A204.1 (cell line): ENCODE measurements at regions not wholly inside any gene's neighbourhood (a gene's known extent, or its start where the extent isn't known, plus 50 kb on each side); places are given as distances from the start of the nearest gene placed in this dataset.
"Not testable (repeated sequence)": the region's sequence is repeated elsewhere in the genome, so short reads cannot be mapped to it uniquely, and the experiment has no call there.

ENCODE experiments used
- FAIRE-seq: peaks from 2 replicates; lab custom pipeline; 2012; peaks lifted over from hg19 to GRCh38; lab: Jason Lieb, UNC

DNA sequence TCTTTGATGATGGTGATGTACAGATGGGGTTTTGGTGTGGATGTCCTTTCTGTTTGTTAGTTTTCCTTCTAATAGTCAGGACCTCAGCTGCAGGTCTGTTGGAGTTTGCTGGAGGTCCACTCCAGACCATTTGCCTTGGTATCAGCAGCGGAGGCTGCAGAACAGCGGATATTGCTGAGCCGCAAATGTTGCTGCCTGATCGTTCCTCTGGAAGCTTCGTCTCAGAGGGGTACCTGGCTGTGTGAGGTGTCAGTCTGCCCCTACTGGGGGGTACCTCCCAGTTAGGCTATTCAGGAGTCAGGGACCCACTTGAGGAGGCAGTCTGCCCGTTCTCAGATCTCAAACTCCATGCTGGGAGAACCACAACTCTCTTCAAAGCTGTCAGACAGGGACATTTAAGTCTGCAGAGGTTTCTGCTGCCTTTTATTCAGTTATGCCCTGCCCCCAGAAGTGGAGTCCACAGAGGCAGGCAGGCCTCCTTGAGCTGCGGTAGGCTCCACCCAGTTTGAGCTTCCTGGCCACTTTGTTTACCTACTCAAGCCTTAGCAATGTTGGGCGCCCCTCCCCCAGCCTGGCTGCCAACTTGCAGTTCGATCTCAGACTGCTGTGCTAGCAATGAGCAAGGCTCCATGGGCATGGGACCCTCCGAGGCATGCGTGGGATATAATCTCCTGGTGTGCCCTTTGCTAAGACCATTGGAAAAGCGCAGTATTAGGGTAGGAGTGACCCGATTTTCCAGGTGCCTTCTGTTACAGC, 264.5 kb downstream of the MATN1 start:
- FAIRE-seq = not testable (repeated sequence)

DNA sequence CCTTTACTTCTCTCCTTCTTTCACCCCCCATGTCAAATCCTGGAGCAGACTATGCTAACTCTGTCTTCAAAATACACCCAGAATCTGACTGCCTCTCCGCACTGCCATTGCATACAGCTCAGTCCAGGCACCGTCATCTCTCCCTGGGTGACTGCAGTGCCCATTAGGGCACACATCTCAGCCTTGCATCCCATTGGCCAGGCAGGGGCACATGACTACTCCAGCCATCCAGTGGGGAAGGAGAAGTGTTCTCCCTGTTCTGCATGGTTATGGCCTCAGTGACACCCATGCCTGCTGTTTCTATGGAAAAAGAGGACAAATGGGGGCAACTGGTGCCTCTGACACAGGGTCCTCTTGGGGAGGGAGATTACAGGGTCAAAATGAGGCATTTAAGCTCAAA, 270.5 kb downstream of the MATN1 start:
- FAIRE-seq = no peak

DNA sequence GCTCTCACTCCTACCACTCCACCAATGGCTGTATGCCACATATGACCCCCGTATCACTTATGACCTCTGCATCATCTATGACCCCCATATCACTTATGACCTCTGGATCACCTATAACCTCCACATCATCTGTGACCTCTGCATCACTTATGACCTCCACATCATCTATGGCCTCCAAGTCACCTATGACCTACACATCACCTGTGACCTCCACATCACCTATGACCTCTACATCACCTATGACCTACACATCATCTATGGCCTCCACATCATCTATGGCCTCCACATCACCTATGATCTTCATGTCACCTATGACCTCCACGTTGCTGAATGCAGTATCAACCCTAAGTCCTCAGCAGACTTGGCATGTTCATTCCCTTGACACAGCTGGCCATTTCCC, 271.2 kb downstream of the MATN1 start:
- FAIRE-seq = no peak

DNA sequence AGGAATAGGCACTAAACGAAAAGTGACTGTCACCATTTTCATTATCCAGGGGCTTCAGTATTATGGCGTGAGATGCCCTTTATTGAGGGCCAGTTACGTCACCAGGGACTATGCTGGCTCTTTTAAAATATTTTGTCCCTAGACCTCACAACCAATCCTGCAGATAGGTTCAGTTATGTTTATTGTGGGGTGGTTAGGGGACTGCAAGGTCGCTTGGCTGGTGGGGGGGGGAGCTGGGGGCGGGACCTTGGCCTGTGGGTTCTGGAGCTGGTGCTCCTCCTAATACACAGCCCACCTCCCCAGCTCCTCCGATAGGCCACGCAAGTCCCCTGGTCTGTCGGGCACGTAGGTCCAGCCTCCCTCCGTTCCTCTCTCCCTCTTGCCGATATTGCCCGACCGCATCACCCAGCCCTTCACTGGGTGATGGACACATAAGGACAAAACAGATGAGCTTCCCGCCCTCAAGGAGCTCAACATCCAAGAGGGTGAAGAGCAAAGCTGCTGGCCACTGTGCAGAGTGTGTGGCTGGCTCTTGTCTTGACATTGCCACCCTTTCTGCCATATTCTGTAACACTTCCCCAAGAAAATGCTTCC, 271.8 kb downstream of the MATN1 start:
- no peak for FAIRE-seq

DNA sequence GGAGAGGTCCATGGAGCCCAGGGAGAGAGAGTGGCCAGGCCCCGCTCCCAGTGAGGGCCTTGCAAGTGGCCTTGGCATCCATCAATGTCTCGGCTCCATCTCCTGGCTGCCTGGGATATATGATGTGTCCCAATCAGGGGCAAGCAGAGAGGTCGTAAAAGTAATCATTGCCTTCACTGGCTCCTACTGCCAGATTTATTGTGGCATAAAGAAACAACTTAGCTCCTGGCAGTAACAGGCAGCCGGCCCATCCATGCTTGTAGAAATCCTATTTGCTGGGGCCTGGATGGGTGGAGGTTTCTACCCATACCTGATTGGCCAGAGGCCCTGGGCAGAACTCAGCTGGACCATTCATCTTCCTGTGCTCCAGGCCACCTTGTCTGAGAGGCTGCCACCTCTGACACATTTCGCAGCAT, 272.6 kb downstream of the MATN1 start:
- no peak for FAIRE-seq

DNA sequence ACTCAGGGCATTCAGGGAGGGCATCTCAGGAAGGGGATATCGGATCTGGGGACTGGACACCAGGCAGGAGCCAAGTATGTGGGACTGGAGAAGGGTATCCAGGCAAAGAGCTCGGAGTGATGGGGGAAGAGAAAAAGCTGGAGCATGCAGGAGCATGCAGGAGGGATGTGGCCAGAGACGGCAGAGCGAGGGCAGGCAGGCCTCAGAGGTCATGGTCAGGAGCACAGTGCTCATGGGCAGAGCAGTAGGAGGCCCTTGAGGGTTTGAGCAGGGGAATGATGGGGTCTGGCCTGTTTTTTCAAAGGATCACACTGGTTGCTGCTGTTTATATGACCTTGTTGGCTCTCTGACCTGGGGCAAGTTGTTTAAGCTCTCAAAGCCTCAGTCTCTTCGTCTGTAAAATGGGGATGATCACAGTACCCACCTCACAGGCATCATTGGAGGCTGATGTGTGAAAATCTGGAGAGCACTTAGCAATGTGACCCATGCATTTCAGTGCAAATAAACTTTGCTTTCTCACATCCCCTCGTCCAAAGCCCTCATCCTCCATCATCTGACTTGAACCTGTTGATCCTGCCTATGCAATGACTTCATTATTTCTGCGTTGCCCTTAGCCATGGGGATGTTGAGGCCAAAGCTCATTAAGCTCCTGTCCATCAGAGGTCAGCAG, 273.1 kb downstream of the MATN1 start:
- FAIRE-seq = no peak

DNA sequence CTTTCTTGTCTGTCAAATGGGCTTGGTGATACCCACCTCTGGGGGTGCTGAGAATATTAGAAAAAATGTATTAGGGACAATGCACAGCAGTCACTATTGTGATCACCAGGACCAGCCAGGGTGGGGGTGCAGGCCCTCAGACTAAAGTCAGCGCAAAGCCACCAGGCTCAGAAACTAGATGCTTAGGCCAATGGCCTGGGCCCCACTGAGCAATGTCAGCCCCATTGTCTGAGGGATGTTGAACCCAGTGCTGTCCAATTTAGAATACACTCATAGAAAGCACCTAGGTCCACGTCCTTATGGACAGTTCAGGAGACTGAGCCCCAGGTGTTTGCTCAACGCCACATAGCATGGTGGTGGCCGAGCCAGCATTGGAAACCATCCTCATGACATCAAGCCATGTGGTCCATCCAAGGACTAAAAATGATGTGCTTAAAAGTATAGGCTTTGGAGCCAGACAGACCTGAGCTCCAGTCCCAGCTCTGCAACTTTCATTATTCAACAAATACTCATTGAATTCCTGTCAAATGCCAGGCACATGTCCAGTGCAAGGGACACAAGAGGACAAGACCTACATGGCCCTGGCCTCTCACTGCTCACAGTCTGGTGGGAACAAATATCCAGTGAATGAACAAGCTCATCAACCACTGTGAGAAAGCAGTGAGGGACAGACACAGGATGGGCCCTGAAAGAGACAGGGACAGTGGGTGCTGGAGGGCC, 273.8 kb downstream of the MATN1 start:
- no peak for FAIRE-seq

DNA sequence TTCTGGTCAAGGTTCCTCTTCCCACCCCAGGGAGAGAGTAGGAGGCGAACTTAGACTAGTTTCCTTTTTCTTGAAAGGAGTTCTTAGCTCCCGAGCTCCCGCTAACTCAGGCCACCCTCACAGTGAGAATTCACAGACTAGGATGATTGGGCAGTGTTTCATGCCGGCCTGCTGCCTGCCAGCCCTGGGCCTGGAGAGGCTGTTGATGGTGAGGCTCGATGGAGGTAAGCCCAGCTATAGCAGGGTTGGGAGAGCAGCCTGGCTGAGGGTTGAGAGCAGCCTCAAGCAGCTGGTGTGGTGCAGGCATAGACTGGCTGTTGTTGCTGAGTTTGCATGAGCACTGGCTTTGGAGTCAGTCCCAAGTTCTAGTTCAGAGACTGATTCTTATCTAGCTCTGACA, 274.4 kb downstream of the MATN1 start:
- FAIRE-seq = no peak

DNA sequence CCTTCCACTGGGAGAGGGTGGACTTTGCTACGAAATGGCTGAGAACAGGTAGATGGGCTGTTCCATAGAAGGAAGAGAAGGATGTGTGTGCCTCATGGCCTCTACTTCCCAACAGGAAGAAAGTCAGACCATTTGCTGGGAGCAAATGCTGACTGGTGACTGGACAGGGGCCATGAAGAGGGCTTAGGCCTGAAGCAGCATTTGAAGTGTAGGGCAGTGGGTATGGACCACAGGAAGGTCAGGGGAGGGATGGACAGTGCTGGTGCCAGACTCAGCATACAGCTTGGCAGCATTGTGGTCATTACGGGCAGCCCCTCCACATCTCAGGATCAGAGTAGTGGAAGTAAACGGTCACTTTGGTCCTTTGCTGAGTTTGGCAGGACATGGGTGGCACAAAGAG, 275.7 kb downstream of the MATN1 start:
- FAIRE-seq = no peak

DNA sequence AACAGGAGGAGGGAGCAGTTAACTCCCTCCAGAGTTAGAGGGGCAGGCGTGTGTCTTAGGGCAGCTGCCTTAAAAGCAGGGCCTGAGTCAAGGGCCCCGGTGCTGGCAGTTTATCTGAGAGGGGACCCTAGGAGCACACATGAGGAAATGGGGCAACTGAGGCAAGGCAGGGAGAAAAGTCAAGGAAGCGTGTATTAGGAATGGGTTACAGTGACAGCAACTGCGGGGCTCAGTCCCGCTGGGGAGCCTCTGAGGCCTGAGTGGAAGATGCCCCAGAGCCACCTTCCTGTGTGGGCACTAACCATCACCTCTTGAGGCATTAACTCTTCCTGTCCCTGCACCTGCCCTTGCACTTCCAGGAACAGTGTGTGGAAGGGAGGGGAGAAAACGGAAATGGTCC, 276.3 kb downstream of the MATN1 start:
- FAIRE-seq = no peak

DNA sequence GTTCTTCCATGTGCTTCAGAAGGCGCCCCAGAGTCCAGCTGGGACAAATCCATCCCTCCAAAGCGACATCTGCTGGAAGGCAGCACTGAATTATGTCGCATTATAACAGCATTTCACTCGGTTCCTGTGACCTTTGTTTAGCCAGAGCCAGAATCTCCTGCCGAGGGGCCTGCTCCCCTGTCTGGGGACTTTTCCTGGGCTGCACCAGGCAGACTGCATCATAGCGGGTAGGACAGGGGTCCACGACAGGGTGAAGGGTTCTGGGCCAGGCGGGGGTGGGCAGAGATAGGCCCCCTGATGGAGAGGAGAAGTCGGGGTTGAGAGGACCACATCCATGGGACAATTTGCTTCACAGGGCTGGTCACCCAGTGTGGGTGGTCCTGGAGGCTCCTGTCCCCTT, 276.9 kb downstream of the MATN1 start:
- no peak for FAIRE-seq

DNA sequence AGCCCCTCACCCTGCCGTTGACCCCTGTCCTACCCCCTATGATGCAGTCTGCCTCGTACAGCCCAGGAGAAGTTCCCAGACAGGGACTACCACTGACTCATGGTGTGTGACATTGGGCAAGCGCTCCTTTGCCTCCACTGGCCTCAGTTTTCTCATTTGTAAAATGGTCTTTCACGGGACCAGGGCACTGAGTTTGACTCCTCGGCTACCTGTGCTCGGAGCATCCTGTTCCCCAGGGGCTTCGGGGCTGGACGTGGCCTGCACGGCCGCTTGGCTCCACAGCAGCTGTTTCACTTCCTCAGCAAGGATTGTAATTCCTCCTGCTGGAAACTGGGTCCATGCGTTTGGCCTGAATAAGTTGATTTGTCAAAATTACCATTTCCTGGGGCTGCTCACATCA, 277.3 kb downstream of the MATN1 start:
- no peak for FAIRE-seq

DNA sequence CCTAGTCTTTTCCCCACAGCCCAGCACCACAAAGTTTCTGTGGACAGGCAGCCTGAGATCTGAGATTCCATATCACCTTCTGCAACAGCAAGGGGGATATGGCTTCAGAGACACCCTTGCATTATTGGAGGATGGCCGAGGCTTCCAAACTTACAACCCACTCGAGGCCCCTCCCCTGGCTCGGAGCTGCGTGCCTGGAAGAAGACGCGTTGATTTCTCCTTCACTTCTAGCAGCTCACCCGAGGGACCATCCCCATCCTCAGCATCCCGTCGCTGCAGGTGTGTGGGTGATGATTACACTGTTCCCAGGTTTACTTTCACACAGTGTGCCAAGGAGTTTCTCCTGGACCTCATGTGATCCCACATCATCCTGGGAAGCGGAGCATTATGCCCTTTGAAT, 277.9 kb downstream of the MATN1 start:
- no peak for FAIRE-seq

DNA sequence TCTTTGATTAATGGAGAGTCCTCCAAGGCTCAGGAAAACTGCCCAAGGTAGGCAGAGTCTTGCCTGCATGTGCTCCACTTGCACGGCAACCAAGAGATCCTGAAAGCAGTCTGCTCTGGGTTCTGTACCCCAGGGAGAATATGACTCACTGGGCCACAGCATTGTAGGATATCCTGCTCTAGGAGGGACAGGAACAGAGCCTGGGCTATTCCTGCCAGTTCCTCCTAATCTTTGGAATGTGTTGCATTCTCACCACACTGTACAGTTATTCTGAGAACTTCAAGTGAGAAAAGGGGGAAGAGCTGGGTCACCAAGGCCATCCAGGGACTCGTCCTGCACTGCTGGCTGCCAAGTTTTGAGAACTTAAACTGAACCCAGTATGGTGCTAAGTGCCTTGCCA, 278.5 kb downstream of the MATN1 start:
- FAIRE-seq = no peak

DNA sequence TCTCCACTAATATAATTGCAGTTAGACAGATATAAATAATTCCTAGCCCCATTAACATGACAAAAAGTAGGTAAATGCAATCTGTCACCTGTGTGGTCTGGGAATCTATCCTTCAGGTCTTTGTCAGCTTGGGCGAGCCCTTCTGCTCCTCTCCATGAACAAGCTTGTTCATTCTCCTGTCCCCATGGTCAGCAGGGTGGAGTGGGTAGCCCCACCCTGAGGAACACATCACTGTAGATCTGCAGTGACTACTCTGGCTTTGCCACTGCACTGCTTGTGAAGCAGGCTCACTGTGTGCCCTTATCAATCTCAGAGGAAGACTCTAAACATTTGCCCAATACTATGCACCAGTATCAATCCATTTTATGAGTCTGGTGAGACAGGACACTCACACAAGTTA, 279.0 kb downstream of the MATN1 start:
- FAIRE-seq = no peak

DNA sequence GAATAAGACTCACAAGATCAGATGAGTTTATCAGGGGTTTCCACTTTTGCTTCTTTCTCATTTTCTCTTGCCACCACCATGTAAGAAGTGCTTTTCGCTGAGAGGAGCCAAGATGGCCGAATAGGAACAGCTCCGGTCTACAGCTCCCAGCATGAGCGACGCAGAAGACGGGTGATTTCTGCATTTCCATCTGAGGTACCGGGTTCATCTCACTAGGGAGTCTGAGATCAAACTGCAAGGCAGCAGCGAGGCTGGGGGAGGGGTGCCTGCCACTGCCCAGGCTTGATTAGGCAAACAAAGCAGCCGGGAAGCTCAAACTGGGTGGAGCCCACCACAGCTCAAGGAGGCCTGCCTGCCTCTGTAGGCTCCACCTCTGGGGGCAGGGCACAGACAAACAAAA, 285.1 kb downstream of the MATN1 start:
- FAIRE-seq = not testable (repeated sequence)

DNA sequence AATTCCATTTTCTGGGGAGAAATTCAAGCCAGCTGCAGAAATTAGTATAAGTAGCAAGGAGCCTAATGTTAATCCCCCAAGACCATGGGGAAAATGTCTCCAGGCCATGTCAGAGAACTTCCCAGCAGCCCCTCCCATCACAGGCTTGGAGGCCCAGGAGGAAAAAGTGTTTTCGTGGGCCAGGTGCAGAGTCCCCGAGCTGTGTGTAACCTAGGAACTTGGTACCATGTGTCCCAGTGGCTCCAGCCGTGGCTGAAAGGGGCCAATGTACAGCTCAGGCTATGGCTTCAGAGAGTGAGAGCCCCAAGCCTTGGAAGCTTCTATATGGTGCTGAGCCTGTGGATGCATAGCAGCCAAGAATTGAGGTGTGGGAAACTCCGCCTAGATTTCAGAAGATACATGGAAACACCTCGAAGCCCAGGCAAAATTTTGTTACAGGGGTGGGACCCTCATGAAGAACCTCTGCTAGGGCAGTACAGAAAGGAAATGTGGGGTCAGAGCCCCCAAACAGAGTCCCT, 286.3 kb downstream of the MATN1 start:
- no peak for FAIRE-seq

DNA sequence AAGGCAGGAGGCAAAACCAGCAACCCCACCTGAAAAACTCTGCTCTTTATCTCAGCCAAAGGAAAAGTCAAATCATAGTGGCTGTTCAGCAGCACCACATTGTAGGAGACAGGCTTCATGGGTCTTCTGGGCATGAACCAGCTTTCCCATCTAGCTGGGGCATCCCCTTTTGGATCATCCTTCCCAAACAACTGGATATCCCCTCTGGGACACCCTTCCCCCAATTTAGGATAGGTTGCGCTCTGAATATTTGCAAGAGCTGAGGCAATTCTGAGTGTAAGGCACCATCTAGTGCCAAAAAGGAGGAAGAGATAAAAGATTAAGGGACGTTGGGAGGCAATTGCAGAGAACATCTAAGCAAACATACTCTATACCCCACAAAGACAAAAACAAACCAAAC, 295.8 kb downstream of the MATN1 start:
- no peak for FAIRE-seq

DNA sequence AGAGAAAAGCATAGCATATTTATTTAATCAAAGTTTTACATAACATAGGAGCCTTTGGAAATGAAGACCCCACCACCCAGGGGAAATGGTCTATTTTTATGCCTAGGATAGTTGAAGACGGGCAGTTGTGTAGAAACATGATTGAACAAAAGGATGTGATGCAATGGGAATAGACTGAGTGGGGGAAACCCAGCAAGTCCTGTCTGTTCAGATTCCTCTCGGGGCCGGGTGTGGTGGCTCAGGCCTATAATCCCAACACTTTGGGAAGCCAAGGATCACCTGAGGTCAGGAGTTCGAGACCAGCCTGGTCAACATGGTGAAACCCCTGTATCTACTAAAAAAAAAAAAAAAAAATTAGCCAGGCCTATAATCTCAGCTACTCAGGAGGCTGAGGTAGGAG, 298.3 kb downstream of the MATN1 start:
- FAIRE-seq = no peak

DNA sequence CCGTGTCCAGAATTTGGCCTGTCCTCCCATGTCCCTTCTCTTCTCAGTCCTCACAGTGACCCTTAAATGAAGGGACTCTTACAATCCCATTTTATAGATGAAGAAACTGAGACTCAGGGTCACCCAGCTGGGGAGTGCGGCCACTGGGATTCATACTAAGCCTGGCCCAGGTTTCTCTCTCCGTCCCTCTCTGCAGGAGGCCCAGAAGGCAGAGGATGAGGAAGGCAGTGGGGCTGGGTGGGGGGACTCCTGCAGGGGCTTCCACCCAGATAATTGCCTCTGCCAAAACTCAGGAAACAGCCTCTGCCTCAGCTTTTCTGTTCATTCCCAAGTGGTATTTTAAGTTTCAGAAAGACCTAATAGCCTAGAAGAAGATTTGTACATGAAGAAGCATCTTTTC, 299.8 kb downstream of the MATN1 start:
- FAIRE-seq = no peak

DNA sequence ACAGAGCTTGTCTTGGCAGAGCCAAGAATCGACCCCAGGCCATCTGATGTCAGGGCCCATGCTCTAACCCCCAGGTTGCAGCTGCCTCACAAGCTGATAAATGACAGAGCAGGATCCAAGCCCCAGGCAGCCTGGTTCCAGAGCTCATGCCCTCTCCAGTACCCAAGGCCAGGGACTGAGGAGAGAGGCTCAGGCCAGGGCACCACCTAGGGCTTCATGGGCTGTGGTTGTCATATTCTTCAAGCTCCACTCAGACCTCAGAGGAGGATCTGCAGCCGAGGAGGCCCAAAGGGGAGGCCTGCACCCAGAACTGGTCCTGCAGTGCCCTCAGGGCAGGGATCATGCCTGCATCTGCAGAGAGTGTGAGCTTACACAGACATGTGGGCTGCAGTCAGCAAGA, 301.1 kb downstream of the MATN1 start:
- FAIRE-seq = no peak

DNA sequence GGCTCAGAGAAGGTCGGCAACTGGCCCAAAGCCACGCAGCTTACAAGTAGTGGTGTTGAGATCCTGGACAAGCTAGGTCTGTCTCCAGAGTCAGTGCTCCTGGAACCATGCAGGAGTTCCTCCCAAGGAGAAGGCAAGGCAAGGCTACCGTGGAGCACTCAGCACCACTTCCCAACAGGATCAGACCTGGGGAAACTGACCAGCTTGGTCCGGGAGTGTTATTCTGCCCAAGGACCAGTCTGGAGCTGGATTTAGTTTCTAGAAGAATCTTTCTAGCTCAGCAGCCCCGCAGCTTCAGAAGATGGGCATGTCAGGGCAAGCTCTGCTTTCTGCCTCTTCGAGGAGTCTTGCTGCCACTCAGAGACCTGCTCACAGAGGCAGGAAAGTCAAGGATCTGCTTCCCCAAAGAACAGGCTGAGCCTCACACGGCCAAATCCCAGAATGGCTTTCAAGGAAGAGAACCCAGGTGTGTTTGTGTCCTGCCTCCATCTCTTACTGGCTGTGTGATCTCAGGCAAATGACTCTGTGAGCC, 302.8 kb downstream of the MATN1 start:
- FAIRE-seq = no peak

DNA sequence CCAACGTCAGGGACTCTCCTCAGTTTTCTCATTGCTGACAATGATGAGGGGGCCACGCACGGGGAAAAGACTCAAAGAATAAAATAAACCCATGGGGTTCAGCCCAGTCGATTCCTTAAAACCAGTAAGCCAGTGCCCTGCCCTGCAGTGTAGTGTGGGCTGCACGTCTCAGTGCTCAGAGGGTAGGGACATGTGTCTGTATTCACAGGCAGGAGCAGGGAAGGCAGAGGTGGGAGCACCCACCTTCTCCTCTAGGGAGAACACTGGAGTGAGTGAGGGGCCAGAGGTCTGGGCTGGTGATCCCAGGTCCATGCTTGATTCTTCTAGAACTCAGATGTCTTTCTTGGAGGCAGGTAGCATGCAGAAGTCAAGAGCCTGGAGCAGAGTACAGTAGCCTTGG, 303.6 kb downstream of the MATN1 start:
- no peak for FAIRE-seq
